ENCODE measurements at regions not wholly inside any gene's neighbourhood (a gene's known extent, or its start where the extent isn't known, plus 50 kb on each side); places are given as distances from the start of the nearest gene placed in this dataset.

GRCh38 chr5:31124651-31125305 is 68.7 kb upstream of the CDH6 start:
- no peak for TF ChIP-seq POLR2A (IDR thresholded peaks at IDR 0.05)
- no peak for TF ChIP-seq CTCF (IDR thresholded peaks at IDR 0.05)
